Stimulated activated CD4-positive, alpha-beta T cell treated with anti-CD3 and anti-CD28 coated beads, Interleukin-15, amount 100 ng/mL, for 24 hours (primary cell): ENCODE measurements at regions not wholly inside any gene's neighbourhood (a gene's known extent, or its start where the extent isn't known, plus 50 kb on each side); places are given as distances from the start of the nearest gene placed in this dataset.

Source experiments
- DNase-seq: peaks from one replicate; pipeline ENCODE4 v3.0.0-alpha.2; 2020

- no peak for DNase-seq
Measured at GRCh38 chr5:58246461-58246944, 213.4 kb downstream of the PLK2 start.

DNA sequence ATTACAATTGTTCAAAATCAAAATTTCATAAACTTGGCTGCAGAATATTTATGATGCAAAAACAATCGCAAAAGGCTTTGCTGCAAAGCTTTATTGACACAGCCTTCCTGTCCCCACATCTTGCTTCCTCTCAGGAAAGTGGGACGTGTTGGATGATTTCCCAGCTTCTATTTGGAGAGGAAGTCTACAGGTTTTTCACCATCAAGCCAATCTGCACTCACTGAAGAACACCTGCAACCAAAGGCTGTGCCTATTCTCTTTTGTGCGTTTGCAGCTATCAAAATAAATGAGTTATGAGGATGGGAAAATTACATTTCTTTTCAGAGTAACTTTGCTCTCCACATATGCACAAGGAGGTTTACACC lies 214.4 kb downstream of the PLK2 start:
- no peak for DNase-seq

- DNase-seq: no peak
Measured at GRCh38 chr5:58244819-58245475, 214.9 kb downstream of the PLK2 start.

DNA sequence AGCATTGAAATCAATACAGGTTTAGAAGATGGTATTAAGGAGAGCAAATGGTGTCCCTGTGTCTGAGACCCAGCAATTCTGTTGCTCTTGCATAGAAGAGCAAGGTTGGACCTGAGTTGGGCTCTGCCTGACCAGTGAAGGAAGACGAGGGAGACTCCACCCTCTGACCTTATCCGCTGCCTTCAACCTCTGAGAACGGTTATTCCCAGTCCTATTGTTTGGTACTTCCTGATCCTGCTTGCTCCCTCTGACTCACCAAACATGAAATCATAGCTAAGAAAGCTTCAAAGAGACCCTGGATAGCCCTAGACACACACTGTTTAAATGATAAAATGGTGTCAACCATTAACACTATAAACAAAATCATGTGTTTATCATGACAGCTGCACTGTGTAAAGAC lies 218.5 kb downstream of the PLK2 start:
- no peak for DNase-seq

DNA sequence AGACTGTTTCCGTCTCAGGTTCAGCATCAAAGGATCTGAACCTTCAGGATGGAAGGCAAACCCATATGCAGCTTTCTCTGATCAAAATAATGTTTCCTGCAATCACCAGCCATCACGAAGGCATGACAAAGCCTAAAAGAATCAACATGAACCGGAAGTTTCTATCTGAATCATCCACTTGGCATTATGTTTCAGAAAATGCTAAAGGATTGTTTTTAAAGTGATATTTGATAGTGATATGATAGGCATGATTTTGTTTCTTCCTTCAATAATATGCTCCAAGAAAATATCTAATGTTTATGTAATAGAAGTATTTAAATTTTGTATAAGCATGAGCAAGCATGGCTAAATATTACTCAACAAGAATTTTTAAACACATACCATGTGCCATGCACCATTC lies 219.6 kb downstream of the PLK2 start:
- no peak for DNase-seq

- no peak for DNase-seq
Measured at GRCh38 chr5:58239731-58240130, 220.2 kb downstream of the PLK2 start.

GRCh38 chr5:58239045-58239444 lies 220.8 kb downstream of the PLK2 start:
- no peak for DNase-seq

- no peak for DNase-seq
Measured at GRCh38 chr5:58236498-58236897, 223.4 kb downstream of the PLK2 start.

DNA sequence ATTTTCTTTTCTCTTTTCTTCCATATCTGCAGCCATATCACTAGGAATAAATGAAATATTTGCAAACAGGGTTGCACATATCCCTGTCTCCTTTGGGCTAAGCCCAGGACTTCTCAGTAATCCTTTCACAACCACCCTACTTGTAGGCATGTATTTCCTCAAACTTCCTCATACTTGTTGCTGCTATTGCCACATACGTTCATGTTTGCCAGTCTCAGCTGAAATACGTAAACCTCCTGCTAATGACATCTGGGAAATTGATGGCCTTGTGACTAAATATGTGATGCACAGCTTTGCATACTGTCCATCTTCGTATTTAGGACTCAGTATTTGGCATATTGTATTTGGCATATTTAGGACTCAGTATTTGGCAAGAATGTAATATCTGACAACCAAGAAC lies 224.6 kb downstream of the PLK2 start:
- DNase-seq: no peak

DNA sequence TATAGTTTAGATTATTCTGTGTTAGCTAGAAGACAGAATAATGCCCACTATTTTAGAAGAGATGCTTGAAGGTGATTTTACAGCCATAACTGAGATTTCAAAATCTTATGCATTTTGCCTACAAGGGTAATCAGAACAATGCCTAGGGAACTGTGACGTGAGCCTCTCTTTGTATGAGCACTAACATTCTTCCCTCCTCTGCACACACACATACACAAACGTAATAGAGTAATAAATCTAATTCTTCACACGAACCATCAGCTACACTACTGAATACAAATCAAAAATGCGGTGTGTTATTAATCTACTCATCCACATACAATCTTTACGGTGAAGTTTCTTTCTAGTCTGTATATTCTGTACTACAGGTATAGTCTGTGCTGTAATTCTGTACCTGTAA lies 227.8 kb downstream of the PLK2 start:
- no peak for DNase-seq

- no peak for DNase-seq
Measured at GRCh38 chr5:58231041-58231440, 228.8 kb downstream of the PLK2 start.

GRCh38 chr5:58228896-58229295 lies 231.0 kb downstream of the PLK2 start:
- DNase-seq: no peak

DNA sequence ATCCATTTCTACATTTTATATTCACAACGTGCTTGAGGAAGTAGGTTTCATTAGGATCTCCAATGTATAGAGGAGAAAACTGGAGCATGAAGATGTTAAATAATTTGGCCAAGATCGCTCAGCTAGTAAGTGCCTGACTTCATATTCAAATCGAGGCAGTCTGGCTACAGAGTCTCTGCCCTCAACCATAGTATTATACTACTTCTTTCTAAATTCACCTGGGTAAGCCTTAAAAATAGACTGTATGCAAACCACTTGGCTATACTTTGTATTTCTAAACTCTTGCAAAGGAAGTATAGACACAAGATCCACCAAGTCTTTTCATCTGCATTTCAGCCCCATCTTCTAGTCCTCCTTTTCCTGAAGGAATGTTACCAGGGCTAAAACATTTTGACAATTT lies 232.0 kb downstream of the PLK2 start:
- DNase-seq: no peak

- DNase-seq: no peak
Measured at GRCh38 chr5:58224661-58225060, 235.2 kb downstream of the PLK2 start.

DNA sequence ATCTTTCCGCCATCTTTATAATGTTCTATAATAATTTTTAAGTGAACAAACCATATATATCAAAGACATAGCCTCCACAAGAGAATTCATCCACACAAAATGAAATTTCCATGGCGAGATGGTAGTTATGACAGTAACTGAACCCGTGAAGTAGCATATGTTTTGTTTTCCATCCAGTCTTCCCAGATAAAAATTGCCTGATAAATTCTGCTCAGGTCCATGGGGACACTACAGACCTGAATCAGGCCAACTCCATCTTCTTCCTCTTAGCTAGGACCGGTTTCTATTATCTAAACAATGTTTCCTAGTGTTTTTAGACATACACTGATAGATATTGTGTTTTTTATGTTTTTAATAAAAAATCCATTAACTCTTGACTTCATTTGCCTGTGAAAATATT lies 235.7 kb downstream of the PLK2 start:
- no peak for DNase-seq

GRCh38 chr5:58215364-58215763 lies 244.5 kb downstream of the PLK2 start:
- no peak for DNase-seq

DNA sequence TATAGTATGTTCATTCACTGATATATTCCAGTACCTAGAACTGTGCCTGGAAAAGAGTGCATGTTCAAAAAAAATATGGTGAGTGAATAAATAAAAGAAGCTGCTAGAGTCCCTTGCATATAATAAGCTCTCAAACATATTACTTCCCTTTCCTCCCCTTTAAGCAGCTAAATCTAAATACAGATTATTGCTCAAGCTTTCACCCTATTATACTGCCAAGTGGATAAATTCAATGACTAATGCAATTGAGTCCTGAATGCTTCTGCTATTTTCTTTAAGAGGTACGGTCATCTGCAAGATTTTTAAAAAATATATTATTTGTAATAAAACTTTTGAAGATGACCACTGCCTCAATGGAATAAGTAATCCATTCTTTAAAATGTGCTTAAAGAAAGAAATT lies 248.4 kb downstream of the PLK2 start:
- DNase-seq: no peak

GRCh38 chr5:58208674-58209073 lies 251.2 kb downstream of the PLK2 start:
- DNase-seq: no peak

DNA sequence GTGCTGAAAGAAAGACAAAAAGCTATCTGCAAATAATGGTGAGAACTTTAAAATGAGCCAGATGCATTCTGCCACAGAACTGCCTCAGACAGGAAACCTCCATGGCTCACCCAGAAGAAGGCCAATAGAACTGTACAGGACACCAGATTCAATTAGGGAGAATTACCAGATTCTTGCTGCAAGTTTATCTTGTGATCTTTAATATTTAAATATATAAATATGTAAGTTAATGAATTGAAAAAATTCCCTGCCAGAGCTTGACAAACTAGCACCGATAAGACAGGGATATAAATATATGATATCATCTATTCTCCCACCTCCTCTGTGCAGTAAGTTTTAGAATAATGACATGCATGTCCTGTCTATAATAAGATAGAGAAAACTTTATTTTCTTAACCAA lies 252.8 kb downstream of the PLK2 start:
- DNase-seq: no peak

DNA sequence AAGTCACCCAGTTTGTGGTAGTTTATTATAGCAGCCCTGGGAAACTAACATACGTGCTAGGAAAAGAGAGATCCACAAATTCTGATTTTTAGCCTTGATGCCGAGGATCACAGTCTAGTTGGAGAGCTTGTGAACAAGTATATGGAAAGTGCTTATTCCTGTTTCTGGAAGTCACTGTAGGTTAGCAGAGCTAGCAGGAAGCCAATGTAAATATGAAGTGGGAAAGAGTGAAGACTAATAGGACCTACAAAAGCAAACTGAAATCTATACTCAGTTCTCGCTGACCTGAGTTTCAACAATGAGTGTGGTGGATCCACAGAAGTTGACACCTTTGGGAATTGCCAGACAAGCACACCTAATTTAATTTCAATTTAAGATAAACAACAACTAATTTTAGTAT lies 254.9 kb downstream of the PLK2 start:
- DNase-seq: no peak

- DNase-seq: no peak
Measured at GRCh38 chr5:58202941-58203444, 256.9 kb downstream of the PLK2 start.

GRCh38 chr5:58201922-58202648 lies 257.8 kb downstream of the PLK2 start:
- DNase-seq: no peak

GRCh38 chr5:58200451-58200850 lies 259.4 kb downstream of the PLK2 start:
- no peak for DNase-seq

- DNase-seq: no peak
Measured at GRCh38 chr5:58199087-58199486, 260.8 kb downstream of the PLK2 start.

- no peak for DNase-seq
Measured at GRCh38 chr5:58198330-58198729, 261.6 kb downstream of the PLK2 start.
